ENCODE measurements at regions not wholly inside any gene's neighbourhood (a gene's known extent, or its start where the extent isn't known, plus 50 kb on each side); places are given as distances from the start of the nearest gene placed in this dataset.
"Not testable (repeated sequence)": the region's sequence is repeated elsewhere in the genome, so short reads cannot be mapped to it uniquely, and the experiment has no call there.

DNA sequence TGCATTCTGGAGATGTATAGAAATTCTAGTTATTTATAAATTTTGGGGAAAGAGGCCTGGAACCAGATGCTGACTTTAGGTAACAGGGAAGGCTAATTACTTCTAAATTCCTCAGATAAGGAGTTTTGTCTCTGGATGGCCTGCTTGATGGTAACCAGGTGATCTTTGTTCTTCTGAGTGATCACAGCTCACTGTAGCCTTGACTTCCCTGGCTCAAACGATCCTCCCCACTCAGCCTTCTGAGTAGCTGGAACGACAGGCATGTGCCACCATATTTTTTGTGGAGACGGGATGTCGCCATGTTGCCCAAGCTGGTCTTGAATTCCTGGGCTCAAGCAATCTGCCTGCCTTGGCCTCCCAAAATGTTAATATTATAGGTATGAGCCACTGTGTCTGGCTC lies 54.4 kb upstream of the MSH6 start:
- Histone ChIP-seq H3K36me3 (ENCODE audit: low read depth, missing control alignments) (no peaks in the 10 kb centered on the region), H3K4me1 (no peaks in the 10 kb centered on the region), H3K4me3 (no peak overlapping the region), H3K27me3 (no peaks in the 10 kb centered on the region), H3K27ac (no peak overlapping the region), H3K9me3 (no peaks in the 10 kb centered on the region)
- 71 to 75% methylated on average over 4 of the region's 4 CpGs for WGBS, 2 donors
- no peak for DNase-seq
- intact Hi-C loops (cut with DNase I; ENCODE audit: low total_unique reads), result no loop called here
- TF ChIP-seq, protein P1, sequence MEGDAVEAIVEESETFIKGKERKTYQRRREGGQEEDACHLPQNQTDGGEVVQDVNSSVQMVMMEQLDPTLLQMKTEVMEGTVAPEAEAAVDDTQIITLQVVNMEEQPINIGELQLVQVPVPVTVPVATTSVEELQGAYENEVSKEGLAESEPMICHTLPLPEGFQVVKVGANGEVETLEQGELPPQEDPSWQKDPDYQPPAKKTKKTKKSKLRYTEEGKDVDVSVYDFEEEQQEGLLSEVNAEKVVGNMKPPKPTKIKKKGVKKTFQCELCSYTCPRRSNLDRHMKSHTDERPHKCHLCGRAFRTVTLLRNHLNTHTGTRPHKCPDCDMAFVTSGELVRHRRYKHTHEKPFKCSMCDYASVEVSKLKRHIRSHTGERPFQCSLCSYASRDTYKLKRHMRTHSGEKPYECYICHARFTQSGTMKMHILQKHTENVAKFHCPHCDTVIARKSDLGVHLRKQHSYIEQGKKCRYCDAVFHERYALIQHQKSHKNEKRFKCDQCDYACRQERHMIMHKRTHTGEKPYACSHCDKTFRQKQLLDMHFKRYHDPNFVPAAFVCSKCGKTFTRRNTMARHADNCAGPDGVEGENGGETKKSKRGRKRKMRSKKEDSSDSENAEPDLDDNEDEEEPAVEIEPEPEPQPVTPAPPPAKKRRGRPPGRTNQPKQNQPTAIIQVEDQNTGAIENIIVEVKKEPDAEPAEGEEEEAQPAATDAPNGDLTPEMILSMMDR (IDR thresholded peaks at IDR 0.05), result no peak
- TF ChIP-seq POLR2A (IDR thresholded peaks at IDR 0.05), result no peak

DNA sequence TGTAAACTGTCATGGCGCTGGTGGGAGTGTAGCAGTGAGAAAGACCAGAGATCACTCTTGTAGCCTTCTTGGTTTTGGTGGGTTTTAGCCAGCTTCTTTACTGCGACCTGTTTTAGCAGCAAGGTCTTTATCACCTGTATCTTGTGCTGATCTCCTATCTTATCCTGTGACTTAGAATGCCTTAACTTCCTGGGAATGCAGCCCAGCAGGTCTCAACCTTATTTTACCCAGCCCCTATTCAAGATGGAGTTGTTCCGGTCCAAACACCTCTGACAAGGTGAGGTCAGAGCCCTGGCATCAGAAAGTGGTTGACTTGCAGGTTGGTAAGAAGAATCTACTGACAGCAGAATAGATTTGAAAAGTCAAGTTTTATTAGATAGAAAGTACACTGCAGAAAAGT lies 55.0 kb upstream of the MSH6 start:
- no peaks in the 10 kb centered on the region for H3K27me3 ChIP-seq
- no peak for DNase-seq
- H3K36me3 ChIP-seq (ENCODE audit: low read depth, missing control alignments), result no peaks in the 10 kb centered on the region
- WGBS, 2 donors, result 90 to 94% methylated on average over 3 of the region's 3 CpGs
- H3K4me1 ChIP-seq, result no peaks in the 10 kb centered on the region
- no peak overlapping the region for H3K4me3 ChIP-seq
- no peak overlapping the region for H3K27ac ChIP-seq
- intact Hi-C loops (cut with DNase I; ENCODE audit: low total_unique reads), result no loop called here
- no peaks in the 10 kb centered on the region for H3K9me3 ChIP-seq
- TF ChIP-seq, protein P1 (IDR thresholded peaks at IDR 0.05), result no peak
- TF ChIP-seq POLR2A (IDR thresholded peaks at IDR 0.05), result no peak

DNA sequence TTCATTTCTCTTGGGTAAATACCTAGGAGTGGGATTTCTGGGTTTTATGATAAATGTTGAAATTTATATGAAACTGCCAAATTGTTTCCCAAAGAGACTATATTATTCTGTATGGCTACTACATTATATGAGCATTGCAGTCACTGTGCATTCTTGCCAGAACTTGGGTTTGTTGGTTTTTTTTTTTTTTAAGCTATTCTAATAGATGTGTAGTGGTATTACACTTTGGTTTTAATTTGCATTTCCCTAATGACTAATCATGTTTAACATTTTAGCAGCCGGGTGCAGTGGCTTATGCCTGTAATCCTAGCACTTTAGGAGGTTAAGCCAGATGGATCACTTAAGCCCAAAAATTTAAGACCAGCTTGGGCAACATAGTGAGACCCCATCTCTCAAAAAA lies 56.0 kb upstream of the MSH6 start:
- H3K27ac ChIP-seq; DNase-seq; H3K9me3 ChIP-seq; H3K27me3 ChIP-seq; intact Hi-C loops (cut with DNase I; ENCODE audit: low total_unique reads); H3K36me3 ChIP-seq (ENCODE audit: low read depth, missing control alignments); H3K4me1 ChIP-seq; H3K4me3 ChIP-seq: not testable (repeated sequence)
- 100% methylated on average over 1 of the region's 1 CpG for WGBS, 2 donors

- no peak overlapping the region for H3K27ac ChIP-seq
- TF ChIP-seq, protein P1 (IDR thresholded peaks at IDR 0.05), result no peak
- no peak for TF ChIP-seq POLR2A (IDR thresholded peaks at IDR 0.05)
- no peak for DNase-seq
- no peaks in the 10 kb centered on the region for H3K4me1 ChIP-seq
- no peak overlapping the region for H3K4me3 ChIP-seq
- intact Hi-C loops (cut with DNase I; ENCODE audit: low total_unique reads), result no loop called here
- H3K27me3 ChIP-seq, result no peaks in the 10 kb centered on the region
- H3K36me3 ChIP-seq (ENCODE audit: low read depth, missing control alignments), result no peaks in the 10 kb centered on the region
- 97 to 100% methylated on average over 2 of the region's 2 CpGs for WGBS, 2 donors
- no peaks in the 10 kb centered on the region for H3K9me3 ChIP-seq
Measured at GRCh38 chr2:47725808-47726207, 57.1 kb upstream of the MSH6 start.

- Histone ChIP-seq H3K36me3 (ENCODE audit: low read depth, missing control alignments) (no peaks in the 10 kb centered on the region), H3K4me1 (no peaks in the 10 kb centered on the region), H3K27me3 (no peaks in the 10 kb centered on the region), H3K9me3 (no peaks in the 10 kb centered on the region), H3K27ac (no peak overlapping the region), H3K4me3 (no peak overlapping the region)
- WGBS, 2 donors, result 82 to 83% methylated on average over 9 of the region's 9 CpGs
- TF ChIP-seq, protein P1 (IDR thresholded peaks at IDR 0.05), result no peak
- TF ChIP-seq POLR2A (IDR thresholded peaks at IDR 0.05), result no peak
- no peak for DNase-seq
- intact Hi-C loops (cut with DNase I; ENCODE audit: low total_unique reads), result no loop called here
Measured at GRCh38 chr2:47724221-47724981, 58.5 kb upstream of the MSH6 start.

All from testis (tissue), 2 donors.